ENCODE measurements at regions not wholly inside any gene's neighbourhood (a gene's known extent, or its start where the extent isn't known, plus 50 kb on each side); places are given as distances from the start of the nearest gene placed in this dataset.

GRCh38 chr2:231655894-231656293, 52.4 kb upstream of the PTMA start:
- no peak overlapping the region for H3K27ac Mint-ChIP-seq (ENCODE audit: unreplicated experiment)
- no peaks in the 10 kb centered on the region for H3K27me3 Mint-ChIP-seq (ENCODE audit: unreplicated experiment)
- DNase-seq = no peak
- peaks cover 4% of the 10 kb centered on the region for H3K9me3 Mint-ChIP-seq (ENCODE audit: unreplicated experiment)
- TF ChIP-seq CTCF (IDR thresholded peaks at IDR 0.05; ENCODE audit: partially characterized antibody, unreplicated experiment) = no peak
- no peak overlapping the region for H3K4me3 Mint-ChIP-seq (ENCODE audit: unreplicated experiment)
- no peaks in the 10 kb centered on the region for H3K36me3 Mint-ChIP-seq (ENCODE audit: unreplicated experiment)
- H3K4me1 Mint-ChIP-seq (ENCODE audit: low read depth, unreplicated experiment) = peaks cover 3% of the 10 kb centered on the region
